K562 (cell line): ENCODE measurements at regions not wholly inside any gene's neighbourhood (a gene's known extent, or its start where the extent isn't known, plus 50 kb on each side); places are given as distances from the start of the nearest gene placed in this dataset.

Source experiments
- C11orf30 ChIP-seq: fragments of 450-650 bp; IDR thresholded peaks from 2 replicates; pipeline ENCODE4 v1.6.1; 2016; ENCODE audit warnings: low read depth, mild to moderate bottlenecking
- CREB3 ChIP-seq: fragments of 450-650 bp; conservative IDR thresholded peaks from 2 replicates; pipeline ENCODE4 v1.6.1; 2016; ENCODE audit warnings: missing genetic modification characterization, low read depth, mild to moderate bottlenecking, missing compliant biosample characterization, moderate library complexity
- CTBP1 ChIP-seq: fragments of 450-650 bp; IDR thresholded peaks from 2 replicates; pipeline ENCODE4 v1.6.1; 2016; ENCODE audit warnings: borderline replicate concordance
- ESRRA ChIP-seq: fragments of 450-650 bp; IDR thresholded peaks from 2 replicates; pipeline ENCODE4 v1.6.1; 2014; ENCODE audit warnings: low read depth, mild to moderate bottlenecking, moderate library complexity, borderline replicate concordance
- FOXJ2 ChIP-seq: fragments of 200-800 bp; sonication (Bioruptor generic); IDR thresholded peaks from 2 replicates; pipeline ENCODE4 v1.6.1; 2016; ENCODE audit warnings: missing genetic modification characterization, missing compliant biosample characterization
- MGA ChIP-seq: fragments of 450-650 bp; IDR thresholded peaks from 2 replicates; pipeline ENCODE4 v1.6.1; 2016; ENCODE audit warnings: mild to moderate bottlenecking, moderate library complexity
- SP1 ChIP-seq: sonication (generic); formaldehyde crosslinking; IDR thresholded peaks from 2 replicates; pipeline ENCODE4 v1.8.1; 2022; ENCODE audit warnings: mild to moderate bottlenecking, missing genetic modification reagents
- TCF3 ChIP-seq: sonication (generic); formaldehyde crosslinking; IDR thresholded peaks from 2 replicates; pipeline ENCODE4 v1.4.0; 2020; ENCODE audit warnings: mild to moderate bottlenecking, missing genetic modification reagents
- TEAD1 ChIP-seq, 2 experiments: fragments of 450-650 bp in 1 of 2; sonication (generic) in 1 of 2; formaldehyde crosslinking; IDR thresholded peaks; 2 replicates each; pipeline versions ENCODE4 v1.4.0 to v1.8.0; 2020 to 2022; ENCODE audit warnings: mild to moderate bottlenecking in 2 of 2, missing genetic modification reagents in 1 of 2
- TFAP4 ChIP-seq: sonication (generic); formaldehyde crosslinking; IDR thresholded peaks from 2 replicates; pipeline ENCODE4 v1.8.0; 2022; ENCODE audit warnings: missing genetic modification reagents, mild to moderate bottlenecking, moderate library complexity, borderline replicate concordance
- ZNF511 ChIP-seq: sonication (generic); formaldehyde crosslinking; IDR thresholded peaks from 2 replicates; pipeline ENCODE4 v1.8.0; 2022; ENCODE audit warnings: mild to moderate bottlenecking, missing genetic modification reagents

- TF ChIP-seq TFAP4 (CRISPR knock-in tag) (peak; percentile 33; the same call in 1 of the 2 replicates), CTBP1 (peak; percentile 60; the same call in 1 of the 2 replicates), CREB3 (tag) (0 out of 2 replicates have a peak, but pooled peaks have one; percentile 27), C11orf30 (no peak), FOXJ2 (0 out of 2 replicates have a peak, but pooled peaks have one; percentile 3), SP1 (CRISPR knock-in tag) (peak; percentile 44), ESRRA (peak; percentile 19; the same call in 1 of the 2 replicates), TCF3 (CRISPR knock-in tag) (peak; percentile 22; the same call in 1 of the 2 replicates), ZNF511 (CRISPR knock-in tag) (peak; percentile 91), MGA (peak; percentile 86), TEAD1 (CRISPR knock-in tag; IDR thresholded peaks at IDR 0.05) (0 out of 4 replicates have a peak, but pooled peaks of 1 of the 2 experiments have one; percentile 46)
Observed at GRCh38 chr7:131107337-131108211, 220.1 kb upstream of the MKLN1 start (continued).
